ENCODE measurements at regions not wholly inside any gene's neighbourhood (a gene's known extent, or its start where the extent isn't known, plus 50 kb on each side); places are given as distances from the start of the nearest gene placed in this dataset.
A peak's percentile ranks its signal among the peaks of the same experiment; 100 is the strongest.

GRCh38 chr2:118309946-118310680, 221.8 kb downstream of the INSIG2 start:
- DNase-seq: peak; percentile 74

- no peak for DNase-seq
Measured at GRCh38 chr2:118309257-118309945, 221.1 kb downstream of the INSIG2 start.

- no peak for DNase-seq
Measured at GRCh38 chr2:118307864-118308263, 219.6 kb downstream of the INSIG2 start.

- DNase-seq: no peak
Measured at GRCh38 chr2:118301248-118301647, 213.0 kb downstream of the INSIG2 start.

GRCh38 chr2:118300832-118301231, 212.6 kb downstream of the INSIG2 start:
- no peak for DNase-seq

- no peak for DNase-seq
Measured at GRCh38 chr2:118296663-118297062, 208.4 kb downstream of the INSIG2 start.

GRCh38 chr2:118295592-118296390, 207.5 kb downstream of the INSIG2 start:
- DNase-seq: no peak

GRCh38 chr2:118294063-118294462, 205.8 kb downstream of the INSIG2 start:
- no peak for DNase-seq

- DNase-seq: no peak
Measured at GRCh38 chr2:118292991-118293390, 204.7 kb downstream of the INSIG2 start.

- no peak for DNase-seq
Measured at GRCh38 chr2:118291251-118291880, 203.1 kb downstream of the INSIG2 start.

GRCh38 chr2:118290411-118291250, 202.4 kb downstream of the INSIG2 start:
- DNase-seq: no peak

GRCh38 chr2:118279005-118279404, 190.7 kb downstream of the INSIG2 start:
- DNase-seq: no peak

GRCh38 chr2:118278046-118278445, 189.8 kb downstream of the INSIG2 start:
- DNase-seq: no peak

GRCh38 chr2:118274841-118275510, 186.7 kb downstream of the INSIG2 start:
- DNase-seq: no peak

- no peak for DNase-seq
Measured at GRCh38 chr2:118272391-118272790, 184.1 kb downstream of the INSIG2 start.

GRCh38 chr2:118269408-118270051, 181.3 kb downstream of the INSIG2 start:
- DNase-seq: no peak

- no peak for DNase-seq
Measured at GRCh38 chr2:118268268-118268667, 180.0 kb downstream of the INSIG2 start.

GRCh38 chr2:118265873-118266455, 177.7 kb downstream of the INSIG2 start:
- DNase-seq: no peak

- DNase-seq: no peak
Measured at GRCh38 chr2:118264232-118264990, 176.1 kb downstream of the INSIG2 start.

GRCh38 chr2:118257696-118258095, 169.4 kb downstream of the INSIG2 start:
- DNase-seq: no peak

Measured in NCI-H2227 treated with DMSO at 0.1 percent for 48 hours (cell line).